Smooth muscle cell (in vitro differentiated cells): ENCODE measurements at regions not wholly inside any gene's neighbourhood (a gene's known extent, or its start where the extent isn't known, plus 50 kb on each side); places are given as distances from the start of the nearest gene placed in this dataset.

Source experiments
- DNase-seq: peaks from one replicate; lab custom pipeline; 2025; ENCODE audit not compliant: unreplicated experiment; lab: John Stamatoyannopoulos, UW
- H2AFZ ChIP-seq: fragments of 200-600 bp; sonication (generic); 2 replicates; pipeline ENCODE4 v1.6.0; 2016; ENCODE audit warnings: antibody characterized with exemption, low read depth, mild to moderate bottlenecking
- H3F3A ChIP-seq: fragments of 200-600 bp; sonication (generic); 2 replicates; pipeline ENCODE4 v1.6.0; 2017; ENCODE audit warnings: antibody characterized with exemption, low read depth
- H3K27ac ChIP-seq: fragments of 200-600 bp; sonication (generic); 2 replicates; pipeline ENCODE4 v1.5.1; 2016; ENCODE audit warnings: low read depth, mild to moderate bottlenecking
- H3K27me3 ChIP-seq: fragments of 200-600 bp; sonication (generic); 2 replicates; pipeline ENCODE4 v1.6.1; 2016; ENCODE audit warnings: low read depth, mild to moderate bottlenecking
- H3K36me3 ChIP-seq: fragments of 200-600 bp; sonication (generic); 2 replicates; pipeline ENCODE4 v1.5.1; 2016; ENCODE audit warnings: low read depth
- H3K4me1 ChIP-seq: fragments of 200-600 bp; sonication (generic); 2 replicates; pipeline ENCODE4 v1.5.1; 2016; ENCODE audit warnings: low read depth
- H3K4me2 ChIP-seq: fragments of 200-600 bp; sonication (generic); 2 replicates; pipeline ENCODE4 v1.6.0; 2016; ENCODE audit warnings: mild to moderate bottlenecking
- H3K4me3 ChIP-seq: fragments of 200-600 bp; sonication (generic); 2 replicates; pipeline ENCODE4 v1.5.1; 2016; ENCODE audit warnings: mild to moderate bottlenecking
- H3K79me2 ChIP-seq: fragments of 200-600 bp; sonication (generic); 2 replicates; pipeline ENCODE4 v1.6.0; 2016; ENCODE audit warnings: low read depth, mild to moderate bottlenecking
- H3K9ac ChIP-seq: fragments of 200-600 bp; sonication (generic); 2 replicates; pipeline ENCODE4 v1.6.0; 2016; ENCODE audit warnings: low read depth
- H3K9me3 ChIP-seq: fragments of 200-600 bp; sonication (generic); replicated peaks from 2 replicates; pipeline ENCODE4 v1.5.1; 2016; ENCODE audit warnings: low read depth
- H4K20me1 ChIP-seq: fragments of 200-600 bp; sonication (generic); 2 replicates; pipeline ENCODE4 v1.6.0; 2016; ENCODE audit warnings: low read depth
- CTCF ChIP-seq: fragments of 200-600 bp; sonication (generic); IDR thresholded peaks from 2 replicates; pipeline ENCODE4 v1.5.1; 2017; ENCODE audit warnings: borderline replicate concordance, mild to moderate bottlenecking, antibody characterized with exemption; ENCODE audit not compliant: insufficient read depth, poor library complexity, severe bottlenecking
- WGBS: methylation state at CpG from one replicate; pipeline ENCODE4 v1.1.7; 2016; ENCODE audit warnings: low lambda C conversion rate; 5-methylcytosine and 5-hydroxymethylcytosine counted together

- no peak for DNase-seq
- H4K20me1 ChIP-seq: no peaks in the 10 kb centered on the region
- H3K36me3 ChIP-seq: no peaks in the 10 kb centered on the region
- no peak overlapping the region for H3K27ac ChIP-seq
- H3K4me2 ChIP-seq: no peak overlapping the region
- no peaks in the 10 kb centered on the region for H3K79me2 ChIP-seq
- no peaks in the 10 kb centered on the region for H3F3A ChIP-seq
- H3K9ac ChIP-seq: no peak overlapping the region
- H3K4me3 ChIP-seq: no peak overlapping the region
- H2AFZ ChIP-seq: no peak overlapping the region
- no peak for TF ChIP-seq CTCF
- H3K27me3 ChIP-seq: no peaks in the 10 kb centered on the region
- 95% methylated on average over 1 of the region's 1 CpG for WGBS
- no peaks in the 10 kb centered on the region for H3K4me1 ChIP-seq
- no peaks in the 10 kb centered on the region for H3K9me3 ChIP-seq
Observed at GRCh38 chr5:97455996-97456395, 272.9 kb upstream of the RIOK2 start.

- Histone ChIP-seq H3K4me3 (no peak overlapping the region), H3K27me3 (no peaks in the 10 kb centered on the region), H3K36me3 (no peaks in the 10 kb centered on the region), H3K9ac (no peak overlapping the region), H3K4me2 (no peak overlapping the region), H3F3A (no peaks in the 10 kb centered on the region), H3K4me1 (no peaks in the 10 kb centered on the region), H3K9me3 (no peaks in the 10 kb centered on the region), H4K20me1 (no peaks in the 10 kb centered on the region), H3K79me2 (no peaks in the 10 kb centered on the region), H2AFZ (no peak overlapping the region), H3K27ac (no peak overlapping the region)
- no peak for TF ChIP-seq CTCF
- DNase-seq: no peak
- 89% methylated on average over 5 of the region's 5 CpGs for WGBS
Observed at GRCh38 chr5:97458851-97459250, 275.8 kb upstream of the RIOK2 start.

GRCh38 chr5:97471951-97472350 lies 288.9 kb upstream of the RIOK2 start:
- H3K4me1 ChIP-seq: no peaks in the 10 kb centered on the region
- no peak overlapping the region for H3K9ac ChIP-seq
- no peaks in the 10 kb centered on the region for H3K27me3 ChIP-seq
- H2AFZ ChIP-seq: no peak overlapping the region
- no peaks in the 10 kb centered on the region for H3K79me2 ChIP-seq
- DNase-seq: no peak
- no peaks in the 10 kb centered on the region for H3K36me3 ChIP-seq
- H3F3A ChIP-seq: no peaks in the 10 kb centered on the region
- WGBS: 94% methylated on average over 10 of the region's 10 CpGs
- no peak for TF ChIP-seq CTCF
- no peak overlapping the region for H3K27ac ChIP-seq
- no peak overlapping the region for H3K4me2 ChIP-seq
- no peaks in the 10 kb centered on the region for H4K20me1 ChIP-seq
- H3K9me3 ChIP-seq: no peaks in the 10 kb centered on the region
- H3K4me3 ChIP-seq: no peak overlapping the region

GRCh38 chr5:97475847-97476246 lies 292.8 kb upstream of the RIOK2 start:
- no peak for DNase-seq
- 93% methylated on average over 3 of the region's 3 CpGs for WGBS
- Histone ChIP-seq H3K79me2 (no peaks in the 10 kb centered on the region), H3K4me2 (no peak overlapping the region), H3K27me3 (no peaks in the 10 kb centered on the region), H3K4me3 (no peak overlapping the region), H3K9me3 (no peaks in the 10 kb centered on the region), H3K27ac (no peak overlapping the region), H3K36me3 (no peaks in the 10 kb centered on the region), H3K4me1 (peaks cover 13% of the 10 kb centered on the region), H4K20me1 (no peaks in the 10 kb centered on the region), H3K9ac (no peak overlapping the region), H2AFZ (no peak overlapping the region), H3F3A (no peaks in the 10 kb centered on the region)
- no peak for TF ChIP-seq CTCF
